ENCODE measurements at regions not wholly inside any gene's neighbourhood (a gene's known extent, or its start where the extent isn't known, plus 50 kb on each side); places are given as distances from the start of the nearest gene placed in this dataset.

- Histone ChIP-seq H3K27me3 (ENCODE audit: control insufficient read depth, insufficient read depth, low read length) (no peaks in the 10 kb centered on the region), H3K4me3 (ENCODE audit: low read depth, low read length) (no peak overlapping the region), H3K36me3 (ENCODE audit: control insufficient read depth, insufficient read depth, low read length) (no peaks in the 10 kb centered on the region)
- ChIA-PET POLR2A (no interaction called here), CTCF (interaction anchor here (0.6 kb wide), 1 partner anchor 607 kb away, joined by 3 read pairs; no protein-coding TSS in a partner anchor)
- DNase-seq (ENCODE audit: low read depth), result no peak
- no peak for TF ChIP-seq CTCF (IDR thresholded peaks at IDR 0.05; ENCODE audit: insufficient read depth, low read depth, low read length)
These were observed 927.0 kb downstream of the BRD1 start for GRCh38 chr22:48900626-48901025.

GRCh38 chr22:48900327-48900597 is 927.4 kb downstream of the BRD1 start:
- no peak for DNase-seq (ENCODE audit: low read depth)
- ChIA-PET POLR2A (no interaction called here), CTCF (no interaction called here)
- TF ChIP-seq CTCF (IDR thresholded peaks at IDR 0.05; ENCODE audit: insufficient read depth, low read depth, low read length), result no peak
- Histone ChIP-seq H3K27me3 (ENCODE audit: control insufficient read depth, insufficient read depth, low read length) (no peaks in the 10 kb centered on the region), H3K36me3 (ENCODE audit: control insufficient read depth, insufficient read depth, low read length) (no peaks in the 10 kb centered on the region), H3K4me3 (ENCODE audit: low read depth, low read length) (no peak overlapping the region)

- no peak for DNase-seq (ENCODE audit: low read depth)
- TF ChIP-seq CTCF (IDR thresholded peaks at IDR 0.05; ENCODE audit: insufficient read depth, low read depth, low read length), result no peak
- Histone ChIP-seq H3K27me3 (ENCODE audit: control insufficient read depth, insufficient read depth, low read length) (no peaks in the 10 kb centered on the region), H3K36me3 (ENCODE audit: control insufficient read depth, insufficient read depth, low read length) (no peaks in the 10 kb centered on the region), H3K4me3 (ENCODE audit: low read depth, low read length) (no peak overlapping the region)
- ChIA-PET POLR2A (no interaction called here), CTCF (no interaction called here)
These were observed 927.9 kb downstream of the BRD1 start for GRCh38 chr22:48899523-48900326.

GRCh38 chr22:48898524-48899250 is 929.0 kb downstream of the BRD1 start:
- ChIA-PET POLR2A (no interaction called here), CTCF (no interaction called here)
- TF ChIP-seq CTCF (IDR thresholded peaks at IDR 0.05; ENCODE audit: insufficient read depth, low read depth, low read length), result no peak
- Histone ChIP-seq H3K27me3 (ENCODE audit: control insufficient read depth, insufficient read depth, low read length) (no peaks in the 10 kb centered on the region), H3K36me3 (ENCODE audit: control insufficient read depth, insufficient read depth, low read length) (no peaks in the 10 kb centered on the region), H3K4me3 (ENCODE audit: low read depth, low read length) (no peak overlapping the region)
- no peak for DNase-seq (ENCODE audit: low read depth)

GRCh38 chr22:48897645-48898370 is 929.9 kb downstream of the BRD1 start:
- ChIA-PET CTCF (no interaction called here), POLR2A (no interaction called here)
- no peak for TF ChIP-seq CTCF (IDR thresholded peaks at IDR 0.05; ENCODE audit: insufficient read depth, low read depth, low read length)
- DNase-seq (ENCODE audit: low read depth), result no peak
- Histone ChIP-seq H3K27me3 (ENCODE audit: control insufficient read depth, insufficient read depth, low read length) (no peaks in the 10 kb centered on the region), H3K4me3 (ENCODE audit: low read depth, low read length) (no peak overlapping the region), H3K36me3 (ENCODE audit: control insufficient read depth, insufficient read depth, low read length) (no peaks in the 10 kb centered on the region)

Measured in BJ (cell line).